Neural crest cell (in vitro differentiated cells): ENCODE measurements at regions not wholly inside any gene's neighbourhood (a gene's known extent, or its start where the extent isn't known, plus 50 kb on each side); places are given as distances from the start of the nearest gene placed in this dataset.

ENCODE experiments used
- DNase-seq: peaks from one replicate; pipeline ENCODE4 v3.0.0; 2021; ENCODE audit warnings: low read depth, mixed read lengths, low spot score
- H3K27ac Mint-ChIP-seq: one replicate; pipeline ENCODE4 v1.8.0; 2021; ENCODE audit warnings: mild to moderate bottlenecking, mixed read lengths; ENCODE audit not compliant: unreplicated experiment
- H3K27me3 Mint-ChIP-seq: 2 replicates; pipeline ENCODE4 v1.8.0; 2021; ENCODE audit warnings: low read depth, mild to moderate bottlenecking, mixed read lengths
- H3K36me3 Mint-ChIP-seq: 2 replicates; pipeline ENCODE4 v1.8.0; 2021; ENCODE audit warnings: low read depth, mild to moderate bottlenecking, mixed read lengths
- H3K4me1 Mint-ChIP-seq: 2 replicates; pipeline ENCODE4 v1.8.0; 2021; ENCODE audit warnings: mixed read lengths
- H3K4me3 Mint-ChIP-seq: one replicate; pipeline ENCODE4 v1.8.0; 2021; ENCODE audit warnings: mild to moderate bottlenecking, mixed read lengths
- H3K9me3 Mint-ChIP-seq: 2 replicates; pipeline ENCODE4 v1.8.0; 2021; ENCODE audit warnings: mixed read lengths
- CTCF ChIP-seq: fragments of 200-600 bp; sonication (generic); conservative IDR thresholded peaks from 2 replicates; pipeline ENCODE4 v1.5.0; 2021; ENCODE audit warnings: antibody characterized with exemption, mild to moderate bottlenecking

DNA sequence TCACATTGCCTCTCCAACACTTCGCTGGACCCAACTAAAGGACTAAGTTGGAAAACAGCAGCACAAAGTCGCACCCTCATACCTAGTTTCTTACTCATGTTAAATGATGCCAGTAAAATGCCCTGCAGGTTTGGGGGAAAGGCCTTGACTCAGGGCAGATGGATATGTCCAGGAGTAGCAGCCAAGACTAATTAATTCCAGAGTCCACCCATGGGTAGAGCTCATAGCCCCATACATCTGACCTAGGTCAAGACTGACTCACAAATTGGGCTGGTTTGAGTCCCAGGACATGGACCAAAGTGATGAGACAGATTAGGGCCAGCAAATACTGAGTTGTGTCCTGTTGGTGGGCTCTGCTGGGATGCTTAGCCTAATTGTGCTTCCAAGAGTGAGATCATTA is 224.0 kb upstream of the BTG1 start:
- no peak overlapping the region for H3K4me3 Mint-ChIP-seq
- no peak for TF ChIP-seq CTCF
- no peak for DNase-seq
- H3K36me3 Mint-ChIP-seq: peaks cover 2% of the 10 kb centered on the region
- no peak overlapping the region for H3K27ac Mint-ChIP-seq
- H3K27me3 Mint-ChIP-seq: no peaks in the 10 kb centered on the region
- no peaks in the 10 kb centered on the region for H3K9me3 Mint-ChIP-seq
- H3K4me1 Mint-ChIP-seq: peaks cover 32% of the 10 kb centered on the region

DNA sequence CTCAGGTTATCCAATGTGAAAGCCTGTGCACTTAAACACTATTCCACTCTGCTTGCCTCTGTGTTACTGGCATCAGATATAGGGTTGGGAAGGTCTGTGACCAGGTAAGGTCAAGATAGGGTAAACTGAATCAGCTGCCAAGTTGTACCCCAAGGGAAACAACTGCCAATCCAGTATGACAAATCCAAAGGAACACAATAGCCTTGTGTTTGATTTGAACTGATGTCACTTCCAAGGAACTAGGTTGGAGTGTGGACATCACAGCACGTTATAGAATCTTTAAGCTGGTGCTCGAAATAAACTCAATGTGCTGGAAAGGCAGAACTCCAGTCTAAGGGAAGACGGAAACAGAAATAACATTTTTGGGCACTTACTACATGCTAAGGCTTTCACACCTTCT is 223.4 kb upstream of the BTG1 start:
- Mint-ChIP-seq H3K36me3 (peaks cover 2% of the 10 kb centered on the region), H3K27me3 (no peaks in the 10 kb centered on the region), H3K4me1 (peaks cover 38% of the 10 kb centered on the region), H3K4me3 (no peak overlapping the region), H3K27ac (no peak overlapping the region), H3K9me3 (no peaks in the 10 kb centered on the region)
- no peak for TF ChIP-seq CTCF
- no peak for DNase-seq

DNA sequence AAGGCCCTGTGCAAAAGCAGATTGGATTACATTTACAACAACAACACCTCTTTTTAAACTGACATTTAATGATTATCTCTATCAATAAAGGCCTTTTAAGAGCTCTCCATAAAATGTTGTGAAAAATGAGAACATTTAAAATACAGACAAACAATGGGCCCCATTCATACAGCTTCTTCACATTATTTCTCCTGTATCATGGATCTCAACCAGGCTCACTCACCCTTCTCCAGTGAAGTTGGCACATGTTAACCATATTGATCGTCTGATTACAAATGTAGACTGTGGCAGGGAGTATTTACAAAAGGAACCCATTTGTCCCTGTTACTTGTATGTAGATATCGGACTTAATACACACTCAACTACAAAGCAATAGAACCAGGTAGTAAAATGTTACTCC is 220.2 kb upstream of the BTG1 start:
- peak overlapping the region; percentile 45 for H3K27ac Mint-ChIP-seq
- peaks cover 62% of the 10 kb centered on the region for H3K4me1 Mint-ChIP-seq
- DNase-seq: no peak
- no peaks in the 10 kb centered on the region for H3K9me3 Mint-ChIP-seq
- no peaks in the 10 kb centered on the region for H3K27me3 Mint-ChIP-seq
- H3K36me3 Mint-ChIP-seq: peaks cover 2% of the 10 kb centered on the region
- peak overlapping the region; percentile 54 for H3K4me3 Mint-ChIP-seq
- TF ChIP-seq CTCF: no peak

DNA sequence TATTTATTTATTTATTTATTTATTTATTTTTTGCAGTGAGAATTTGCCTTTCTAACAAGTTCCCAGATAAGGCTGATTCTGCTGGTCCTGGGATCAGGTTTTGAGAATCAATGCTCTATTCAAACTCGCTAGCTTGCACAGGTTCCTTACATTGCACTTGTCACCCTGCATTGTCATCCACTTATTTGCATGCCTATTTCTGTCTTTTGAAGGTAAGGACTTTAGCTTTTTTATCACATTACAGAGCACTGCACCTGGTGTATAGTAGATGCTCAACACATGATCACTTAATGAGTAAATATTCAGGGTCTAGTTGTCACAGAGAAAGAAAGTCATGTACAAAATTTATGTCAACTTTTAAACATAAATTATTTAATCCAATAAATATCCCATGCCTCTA is 219.7 kb upstream of the BTG1 start:
- no peak for TF ChIP-seq CTCF
- peak overlapping the region; percentile 54 for H3K4me3 Mint-ChIP-seq
- H3K4me1 Mint-ChIP-seq: peaks cover 62% of the 10 kb centered on the region
- no peaks in the 10 kb centered on the region for H3K27me3 Mint-ChIP-seq
- H3K36me3 Mint-ChIP-seq: peaks cover 2% of the 10 kb centered on the region
- no peaks in the 10 kb centered on the region for H3K9me3 Mint-ChIP-seq
- H3K27ac Mint-ChIP-seq: peak overlapping the region; percentile 45
- no peak for DNase-seq

DNA sequence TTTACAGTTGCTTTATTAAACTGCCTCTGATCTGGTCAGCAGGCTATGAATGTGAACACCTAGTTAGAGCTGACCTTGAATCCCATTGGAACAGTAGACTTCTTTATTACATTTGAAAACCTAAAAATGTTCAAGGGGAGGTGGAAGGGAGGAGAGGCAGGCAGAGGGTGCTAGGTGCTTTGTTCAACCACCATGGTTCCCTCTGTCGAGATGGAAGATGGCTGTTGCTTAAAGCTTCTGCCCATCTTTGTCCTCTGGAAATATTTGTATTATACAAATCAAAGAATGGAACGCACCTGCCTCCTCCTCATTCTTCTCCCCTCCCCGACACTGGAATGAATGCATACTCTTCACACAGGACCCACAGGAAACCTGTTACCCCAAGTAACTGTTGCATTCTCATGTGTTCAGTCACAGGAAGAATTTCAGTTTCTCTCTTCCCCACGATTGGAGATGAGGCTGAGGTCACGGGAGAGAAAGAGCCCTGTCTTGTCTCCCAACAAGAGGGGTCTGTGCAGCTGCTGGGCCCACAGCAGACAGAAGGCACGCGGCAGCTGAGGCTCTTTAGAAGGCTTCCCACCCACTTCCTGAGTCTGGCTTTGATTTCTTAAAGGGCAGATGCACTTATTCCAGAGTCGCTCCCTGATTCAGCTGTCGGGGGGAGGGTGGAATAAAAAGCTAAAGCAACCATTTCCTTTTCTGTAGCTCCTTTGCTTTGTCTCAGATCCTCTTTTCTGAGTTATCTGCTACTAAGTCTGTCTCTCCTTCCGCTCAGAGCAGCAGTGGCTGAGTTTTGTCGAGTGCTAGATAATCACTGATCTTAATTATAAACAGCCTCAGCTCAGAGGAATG is 217.9 kb upstream of the BTG1 start:
- Mint-ChIP-seq H3K27me3 (no peaks in the 10 kb centered on the region), H3K36me3 (no peaks in the 10 kb centered on the region), H3K9me3 (peaks cover 3% of the 10 kb centered on the region), H3K4me1 (peaks cover 56% of the 10 kb centered on the region), H3K4me3 (peak overlapping the region; percentile 69), H3K27ac (peak overlapping the region; percentile 91)
- DNase-seq: peak; percentile 31
- no peak for TF ChIP-seq CTCF
